Lower leg skin (tissue), 3 donors: ENCODE measurements at regions not wholly inside any gene's neighbourhood (a gene's known extent, or its start where the extent isn't known, plus 50 kb on each side); places are given as distances from the start of the nearest gene placed in this dataset.

Experiments
- POLR2A ChIP-seq, 2 donors: fragments of 450-650 bp; IDR thresholded peaks; one replicate each; pipeline ENCODE4 v1.6.1; 2016 to 2017; ENCODE audit warnings: antibody characterized with exemption in 2 of 2, mild to moderate bottlenecking in 1 of 2, moderate library complexity in 1 of 2
- TF ChIP-seq, protein P1 (sequence below), 3 donors: fragments of 450-650 bp; IDR thresholded peaks; one replicate each; pipeline ENCODE4 v1.5.1; 2016; ENCODE audit warnings: antibody characterized with exemption in 3 of 3, mild to moderate bottlenecking in 3 of 3, moderate library complexity in 2 of 3

DNA sequence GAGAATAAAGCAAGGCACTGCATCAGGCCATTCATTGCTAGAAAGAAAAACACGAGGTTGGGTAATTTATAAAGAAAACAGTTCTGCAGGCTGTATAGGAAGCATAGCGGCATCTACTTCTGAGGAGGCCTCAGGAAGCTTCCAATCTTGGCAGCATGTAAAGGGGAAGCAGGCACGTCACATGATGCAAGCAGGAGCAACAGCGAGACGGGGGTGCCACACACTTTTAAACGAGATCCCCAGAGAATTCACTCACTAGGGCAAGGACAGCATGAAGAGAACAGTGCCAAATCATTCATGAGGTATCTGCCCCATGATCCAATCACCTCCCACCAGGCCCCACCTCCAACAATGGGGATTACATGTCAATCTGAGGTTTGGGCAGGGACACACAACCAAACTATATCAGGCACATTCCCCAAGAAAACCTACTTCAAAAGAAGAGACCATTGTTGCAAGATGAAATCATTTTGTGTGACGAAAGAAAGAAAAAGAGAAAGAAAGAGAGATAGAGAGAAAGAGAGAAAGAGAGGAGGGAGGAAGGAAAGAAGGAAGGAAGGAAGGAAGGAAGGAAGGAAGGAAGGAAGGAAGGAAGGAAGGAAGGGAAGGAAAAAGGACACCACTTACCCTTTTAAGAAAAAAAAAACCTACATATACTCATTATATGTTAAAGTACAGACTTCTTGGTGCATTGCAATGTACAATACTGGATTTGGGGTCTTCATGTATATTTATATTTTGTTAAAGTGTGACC lies 95.9 kb upstream of the PLEKHG1 start:
- TF ChIP-seq, protein P1, sequence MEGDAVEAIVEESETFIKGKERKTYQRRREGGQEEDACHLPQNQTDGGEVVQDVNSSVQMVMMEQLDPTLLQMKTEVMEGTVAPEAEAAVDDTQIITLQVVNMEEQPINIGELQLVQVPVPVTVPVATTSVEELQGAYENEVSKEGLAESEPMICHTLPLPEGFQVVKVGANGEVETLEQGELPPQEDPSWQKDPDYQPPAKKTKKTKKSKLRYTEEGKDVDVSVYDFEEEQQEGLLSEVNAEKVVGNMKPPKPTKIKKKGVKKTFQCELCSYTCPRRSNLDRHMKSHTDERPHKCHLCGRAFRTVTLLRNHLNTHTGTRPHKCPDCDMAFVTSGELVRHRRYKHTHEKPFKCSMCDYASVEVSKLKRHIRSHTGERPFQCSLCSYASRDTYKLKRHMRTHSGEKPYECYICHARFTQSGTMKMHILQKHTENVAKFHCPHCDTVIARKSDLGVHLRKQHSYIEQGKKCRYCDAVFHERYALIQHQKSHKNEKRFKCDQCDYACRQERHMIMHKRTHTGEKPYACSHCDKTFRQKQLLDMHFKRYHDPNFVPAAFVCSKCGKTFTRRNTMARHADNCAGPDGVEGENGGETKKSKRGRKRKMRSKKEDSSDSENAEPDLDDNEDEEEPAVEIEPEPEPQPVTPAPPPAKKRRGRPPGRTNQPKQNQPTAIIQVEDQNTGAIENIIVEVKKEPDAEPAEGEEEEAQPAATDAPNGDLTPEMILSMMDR (IDR thresholded peaks at IDR 0.05) = no peak
- no peak for TF ChIP-seq POLR2A (IDR thresholded peaks at IDR 0.05)
